ENCODE measurements at regions not wholly inside any gene's neighbourhood (a gene's known extent, or its start where the extent isn't known, plus 50 kb on each side); places are given as distances from the start of the nearest gene placed in this dataset.

- Mint-ChIP-seq H3K27me3 (ENCODE audit: unreplicated experiment) (no peaks in the 10 kb centered on the region), H3K9me3 (ENCODE audit: unreplicated experiment) (no peaks in the 10 kb centered on the region), H3K36me3 (ENCODE audit: unreplicated experiment) (no peaks in the 10 kb centered on the region), H3K4me3 (ENCODE audit: unreplicated experiment) (peak overlapping the region; percentile 92), H3K4me1 (ENCODE audit: unreplicated experiment) (peaks cover 29% of the 10 kb centered on the region), H3K27ac (ENCODE audit: unreplicated experiment) (peak overlapping the region; percentile 97)
- no peak for DNase-seq (ENCODE audit: extremely low spot score, unreplicated experiment)
- TF ChIP-seq CTCF (IDR thresholded peaks at IDR 0.05) = no peak
Measured at GRCh38 chr4:182142176-182143085, 100.8 kb upstream of the TENM3 start.

- TF ChIP-seq CTCF (IDR thresholded peaks at IDR 0.05) = no peak
- Mint-ChIP-seq H3K27ac (ENCODE audit: unreplicated experiment) (peak overlapping the region; percentile 97), H3K4me1 (ENCODE audit: unreplicated experiment) (peaks cover 23% of the 10 kb centered on the region), H3K9me3 (ENCODE audit: unreplicated experiment) (no peaks in the 10 kb centered on the region), H3K36me3 (ENCODE audit: unreplicated experiment) (no peaks in the 10 kb centered on the region), H3K4me3 (ENCODE audit: unreplicated experiment) (peak overlapping the region; percentile 92), H3K27me3 (ENCODE audit: unreplicated experiment) (no peaks in the 10 kb centered on the region)
- no peak for DNase-seq (ENCODE audit: extremely low spot score, unreplicated experiment)
Measured at GRCh38 chr4:182143086-182143821, 99.9 kb upstream of the TENM3 start.

DNA sequence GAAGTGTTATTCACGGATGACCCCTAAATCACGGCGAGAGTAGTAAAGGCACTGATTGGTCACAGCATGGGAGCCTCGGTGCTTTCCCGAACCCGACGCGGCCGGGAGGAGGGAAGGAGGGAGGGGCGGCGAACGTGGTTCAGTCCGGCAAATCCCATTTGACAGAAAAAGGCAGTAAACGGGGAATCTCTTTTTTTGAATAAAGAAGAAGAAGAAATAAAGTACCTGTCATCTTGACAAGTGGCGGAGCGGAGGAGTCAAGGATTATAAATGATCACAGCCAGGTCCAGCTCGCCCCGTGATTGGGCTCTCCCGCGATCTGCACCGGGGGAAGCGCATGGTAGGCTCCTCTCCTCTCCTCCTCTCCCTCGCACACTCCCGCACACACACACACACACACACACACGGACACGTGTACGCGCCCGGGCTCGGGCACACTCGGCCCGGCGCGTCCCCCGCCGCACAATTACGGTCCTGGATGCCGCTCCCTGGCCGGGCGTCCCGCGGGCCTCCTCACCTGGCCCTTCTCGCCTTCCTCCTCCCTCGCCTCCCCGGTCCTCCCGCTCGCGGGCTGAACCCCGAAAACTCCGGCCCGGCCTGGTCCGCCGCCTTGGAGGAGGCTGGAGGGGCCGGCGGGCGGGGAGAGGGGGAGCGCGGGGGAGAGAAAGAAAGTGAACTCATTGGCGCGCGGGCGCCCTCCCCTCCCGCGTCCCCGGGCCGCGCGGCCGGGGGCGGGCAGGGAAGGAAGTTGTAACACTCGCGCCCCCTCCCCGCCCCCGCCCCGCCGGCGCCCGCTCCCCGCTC is 99.2 kb upstream of the TENM3 start:
- Mint-ChIP-seq H3K27me3 (ENCODE audit: unreplicated experiment) (no peaks in the 10 kb centered on the region), H3K9me3 (ENCODE audit: unreplicated experiment) (no peaks in the 10 kb centered on the region), H3K36me3 (ENCODE audit: unreplicated experiment) (no peaks in the 10 kb centered on the region), H3K27ac (ENCODE audit: unreplicated experiment) (peak overlapping the region; percentile 97), H3K4me1 (ENCODE audit: unreplicated experiment) (peaks cover 21% of the 10 kb centered on the region), H3K4me3 (ENCODE audit: unreplicated experiment) (peak overlapping the region; percentile 92)
- no peak for TF ChIP-seq CTCF (IDR thresholded peaks at IDR 0.05)
- peak; percentile 87 for DNase-seq (ENCODE audit: extremely low spot score, unreplicated experiment)

DNA sequence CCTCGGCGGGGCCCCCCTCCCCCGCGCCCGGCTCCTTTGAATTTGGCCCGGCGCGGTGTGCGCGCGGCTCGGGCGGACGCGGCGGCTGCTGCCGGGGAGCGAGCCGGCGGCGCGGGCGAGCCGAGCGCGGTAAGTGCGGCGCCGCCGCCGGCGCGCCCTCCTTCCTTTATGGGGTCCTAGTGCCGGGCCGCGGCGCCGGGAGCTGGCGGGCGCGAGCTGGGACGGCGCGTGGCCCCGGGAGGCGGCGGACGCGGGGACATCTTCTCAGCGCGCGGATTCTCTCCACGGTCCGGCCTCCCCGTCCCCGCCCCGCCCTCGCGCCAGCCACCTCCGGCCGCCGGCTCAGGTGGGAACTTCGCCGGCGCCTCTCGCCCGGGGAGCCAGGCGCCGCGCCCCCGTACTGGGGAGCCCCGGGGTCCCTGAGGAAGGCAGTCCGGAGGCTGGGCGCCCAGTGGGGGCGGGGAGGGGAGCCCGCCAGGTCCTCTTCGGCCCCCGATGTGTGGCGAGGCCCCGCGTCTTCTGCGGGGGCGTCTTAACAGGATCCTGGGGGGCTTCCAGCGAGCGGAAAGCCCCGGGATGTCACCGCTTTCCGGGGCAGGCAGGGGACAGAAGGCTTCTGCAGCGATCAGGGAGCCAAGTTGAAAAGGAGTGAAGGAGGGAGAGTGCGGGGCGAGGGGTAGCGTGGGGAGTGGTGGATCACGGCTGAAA is 98.4 kb upstream of the TENM3 start:
- H3K4me1 Mint-ChIP-seq (ENCODE audit: unreplicated experiment) = peaks cover 20% of the 10 kb centered on the region
- no peak for TF ChIP-seq CTCF (IDR thresholded peaks at IDR 0.05)

More for the DNA sequence above, 98.4 kb upstream of the TENM3 start:
- Mint-ChIP-seq H3K27ac (ENCODE audit: unreplicated experiment) (peak overlapping the region; percentile 91), H3K9me3 (ENCODE audit: unreplicated experiment) (no peaks in the 10 kb centered on the region), H3K27me3 (ENCODE audit: unreplicated experiment) (no peaks in the 10 kb centered on the region), H3K36me3 (ENCODE audit: unreplicated experiment) (no peaks in the 10 kb centered on the region), H3K4me3 (ENCODE audit: unreplicated experiment) (peak overlapping the region; percentile 98)
- DNase-seq (ENCODE audit: extremely low spot score, unreplicated experiment) = no peak

Data from osteocyte (in vitro differentiated cells).